BE2C (cell line): ENCODE measurements at regions not wholly inside any gene's neighbourhood (a gene's known extent, or its start where the extent isn't known, plus 50 kb on each side); places are given as distances from the start of the nearest gene placed in this dataset.

Source experiments
- DNase-seq: peaks from one replicate; pipeline ENCODE4 v3.0.0-alpha.2; 2020
- H3K27me3 ChIP-seq: fragments of 250-450 bp; sonication (Bioruptor Pico); 2 replicates; pipeline ENCODE4 v1.5.1; 2020; ENCODE audit warnings: mild to moderate bottlenecking
- H3K36me3 ChIP-seq: fragments of 250-450 bp; sonication (Bioruptor Pico); 2 replicates; pipeline ENCODE4 v1.5.1; 2020; ENCODE audit warnings: mild to moderate bottlenecking
- H3K4me1 ChIP-seq: fragments of 250-450 bp; sonication (Bioruptor Pico); 2 replicates; pipeline ENCODE4 v1.5.1; 2020
- H3K4me3 ChIP-seq: 2 replicates; pipeline ENCODE4 v1.5.1; 2011; ENCODE audit warnings: low read depth, low read length
- H3K9me3 ChIP-seq: fragments of 250-450 bp; sonication (Bioruptor Pico); 2 replicates; pipeline ENCODE4 v1.5.1; 2020
- CTCF ChIP-seq: IDR thresholded peaks from 2 replicates; pipeline ENCODE4 v1.5.1; 2012; ENCODE audit warnings: mild to moderate bottlenecking, low read depth, low read length

GRCh38 chr14:82587226-82587625 lies 1053.6 kb upstream of the SEL1L start:
- Histone ChIP-seq H3K4me3 (no peak overlapping the region), H3K4me1 (no peaks in the 10 kb centered on the region), H3K27me3 (no peaks in the 10 kb centered on the region), H3K9me3 (no peaks in the 10 kb centered on the region), H3K36me3 (no peaks in the 10 kb centered on the region)
- DNase-seq: no peak
- TF ChIP-seq CTCF: no peak

DNA sequence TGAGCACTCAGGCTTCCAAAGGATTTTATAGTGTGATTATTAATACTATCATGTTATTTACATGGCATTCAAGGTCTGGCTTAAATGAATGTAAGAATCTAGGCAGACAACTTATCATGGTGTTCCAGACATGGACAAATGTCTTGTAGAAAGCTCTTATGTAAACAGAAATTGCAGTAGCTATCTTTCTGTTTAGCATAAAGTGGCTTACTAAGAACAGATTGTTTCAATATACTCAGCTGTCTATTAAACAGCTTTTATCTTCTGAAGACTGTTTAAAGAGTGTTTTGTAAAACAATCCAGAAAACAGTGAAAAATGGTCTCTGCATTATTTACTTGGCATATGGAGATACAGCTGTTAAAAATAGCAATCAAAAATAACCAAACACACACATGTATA lies 1061.8 kb upstream of the SEL1L start:
- no peak for TF ChIP-seq CTCF
- H3K9me3 ChIP-seq: no peaks in the 10 kb centered on the region
- no peaks in the 10 kb centered on the region for H3K36me3 ChIP-seq
- no peaks in the 10 kb centered on the region for H3K27me3 ChIP-seq
- DNase-seq: no peak
- H3K4me3 ChIP-seq: no peak overlapping the region
- H3K4me1 ChIP-seq: no peaks in the 10 kb centered on the region

GRCh38 chr14:82602794-82603193 lies 1069.1 kb upstream of the SEL1L start:
- TF ChIP-seq CTCF: no peak
- DNase-seq: no peak
- Histone ChIP-seq H3K27me3 (no peaks in the 10 kb centered on the region), H3K4me3 (no peak overlapping the region), H3K4me1 (no peaks in the 10 kb centered on the region), H3K36me3 (no peaks in the 10 kb centered on the region), H3K9me3 (no peaks in the 10 kb centered on the region; the same call in 1 of the 2 replicates)

- DNase-seq: no peak
- Histone ChIP-seq H3K4me3 (no peak overlapping the region), H3K9me3 (no peaks in the 10 kb centered on the region; the same call in none of the 2 replicates), H3K4me1 (no peaks in the 10 kb centered on the region), H3K36me3 (no peaks in the 10 kb centered on the region), H3K27me3 (no peaks in the 10 kb centered on the region)
- TF ChIP-seq CTCF: no peak
These were observed 1071.2 kb upstream of the SEL1L start for GRCh38 chr14:82604819-82605218.

GRCh38 chr14:82621881-82622450 lies 1088.3 kb upstream of the SEL1L start:
- no peak for TF ChIP-seq CTCF
- Histone ChIP-seq H3K27me3 (no peaks in the 10 kb centered on the region), H3K4me3 (no peak overlapping the region), H3K9me3 (no peaks in the 10 kb centered on the region), H3K36me3 (no peaks in the 10 kb centered on the region), H3K4me1 (no peaks in the 10 kb centered on the region)
- peak; percentile 6 for DNase-seq

GRCh38 chr14:82626156-82627066 lies 1092.8 kb upstream of the SEL1L start:
- no peaks in the 10 kb centered on the region for H3K36me3 ChIP-seq
- TF ChIP-seq CTCF: no peak
- H3K4me1 ChIP-seq: no peaks in the 10 kb centered on the region
- no peak for DNase-seq
- H3K9me3 ChIP-seq: no peaks in the 10 kb centered on the region
- H3K4me3 ChIP-seq: no peak overlapping the region
- H3K27me3 ChIP-seq: no peaks in the 10 kb centered on the region
